AG09309 (cell line): ENCODE measurements at regions not wholly inside any gene's neighbourhood (a gene's known extent, or its start where the extent isn't known, plus 50 kb on each side); places are given as distances from the start of the nearest gene placed in this dataset.

Experiments
- DNase-seq: peaks from one replicate; pipeline ENCODE4 v3.0.0-alpha.2; 2010; ENCODE audit warnings: low read depth
- H3K4me3 ChIP-seq: 2 replicates; pipeline ENCODE4 v1.5.1; 2011; ENCODE audit warnings: mild to moderate bottlenecking, low read depth, low read length, moderate library complexity; ENCODE audit not compliant: control insufficient read depth
- CTCF ChIP-seq: IDR thresholded peaks from 2 replicates; pipeline ENCODE4 v1.5.1; 2011; ENCODE audit warnings: mild to moderate bottlenecking, low read depth, low read length, inconsistent platforms; ENCODE audit not compliant: insufficient read depth, control insufficient read depth; ENCODE audit errors: missing control alignments

GRCh38 chr1:199851439-199852140 is 175.9 kb upstream of the NR5A2 start:
- no peak overlapping the region for H3K4me3 ChIP-seq
- TF ChIP-seq CTCF, result no peak
- no peak for DNase-seq

GRCh38 chr1:199854686-199855321 is 172.7 kb upstream of the NR5A2 start:
- H3K4me3 ChIP-seq, result no peak overlapping the region
- no peak for DNase-seq
- TF ChIP-seq CTCF, result no peak

GRCh38 chr1:199855580-199855979 is 171.9 kb upstream of the NR5A2 start:
- TF ChIP-seq CTCF, result no peak
- peak; percentile 34 for DNase-seq
- H3K4me3 ChIP-seq, result no peak overlapping the region

- DNase-seq, result no peak
- TF ChIP-seq CTCF, result no peak
- H3K4me3 ChIP-seq, result no peak overlapping the region
These were observed 171.2 kb upstream of the NR5A2 start for GRCh38 chr1:199856216-199856780.

- H3K4me3 ChIP-seq, result no peak overlapping the region
- no peak for TF ChIP-seq CTCF
- no peak for DNase-seq
These were observed 170.4 kb upstream of the NR5A2 start for GRCh38 chr1:199857108-199857507.

- DNase-seq, result no peak
- no peak for TF ChIP-seq CTCF
These were observed 170.0 kb upstream of the NR5A2 start for GRCh38 chr1:199857516-199857915.

More at GRCh38 chr1:199857516-199857915, 170.0 kb upstream of the NR5A2 start:
- no peak overlapping the region for H3K4me3 ChIP-seq
